SHP77 treated with DMSO at 0.1 percent for 48 hours (cell line): ENCODE measurements at regions not wholly inside any gene's neighbourhood (a gene's known extent, or its start where the extent isn't known, plus 50 kb on each side); places are given as distances from the start of the nearest gene placed in this dataset.

Experiments used
- DNase-seq: peaks from one replicate; lab custom pipeline; 2025; lab: John Stamatoyannopoulos, UW

DNA sequence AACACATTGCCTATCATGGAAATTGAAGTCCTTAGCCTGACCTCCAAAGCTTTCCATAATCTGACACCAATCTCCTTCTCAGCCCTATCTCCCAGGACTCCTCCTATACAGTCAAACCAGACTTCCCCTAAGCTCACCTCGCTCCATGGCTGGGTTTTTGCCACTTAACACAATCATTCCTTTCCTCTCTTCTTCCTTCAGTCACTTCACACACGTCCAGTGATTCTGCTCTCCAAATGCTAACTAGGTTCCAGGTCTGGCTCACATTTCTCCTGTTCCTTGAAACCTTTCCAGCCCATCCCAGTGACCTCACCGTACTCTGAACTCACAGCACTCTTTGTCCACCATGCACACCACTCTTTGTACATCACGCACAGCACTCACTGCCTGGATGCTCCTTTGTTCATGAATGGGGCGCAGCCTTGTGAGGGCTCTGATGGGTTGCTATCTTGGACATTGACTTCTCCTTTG, 98.4 kb downstream of the GLUL start:
- DNase-seq, result no peak

GRCh38 chr1:182292193-182292741, 99.3 kb downstream of the GLUL start:
- no peak for DNase-seq

GRCh38 chr1:182291584-182292192, 99.9 kb downstream of the GLUL start:
- DNase-seq, result no peak

DNA sequence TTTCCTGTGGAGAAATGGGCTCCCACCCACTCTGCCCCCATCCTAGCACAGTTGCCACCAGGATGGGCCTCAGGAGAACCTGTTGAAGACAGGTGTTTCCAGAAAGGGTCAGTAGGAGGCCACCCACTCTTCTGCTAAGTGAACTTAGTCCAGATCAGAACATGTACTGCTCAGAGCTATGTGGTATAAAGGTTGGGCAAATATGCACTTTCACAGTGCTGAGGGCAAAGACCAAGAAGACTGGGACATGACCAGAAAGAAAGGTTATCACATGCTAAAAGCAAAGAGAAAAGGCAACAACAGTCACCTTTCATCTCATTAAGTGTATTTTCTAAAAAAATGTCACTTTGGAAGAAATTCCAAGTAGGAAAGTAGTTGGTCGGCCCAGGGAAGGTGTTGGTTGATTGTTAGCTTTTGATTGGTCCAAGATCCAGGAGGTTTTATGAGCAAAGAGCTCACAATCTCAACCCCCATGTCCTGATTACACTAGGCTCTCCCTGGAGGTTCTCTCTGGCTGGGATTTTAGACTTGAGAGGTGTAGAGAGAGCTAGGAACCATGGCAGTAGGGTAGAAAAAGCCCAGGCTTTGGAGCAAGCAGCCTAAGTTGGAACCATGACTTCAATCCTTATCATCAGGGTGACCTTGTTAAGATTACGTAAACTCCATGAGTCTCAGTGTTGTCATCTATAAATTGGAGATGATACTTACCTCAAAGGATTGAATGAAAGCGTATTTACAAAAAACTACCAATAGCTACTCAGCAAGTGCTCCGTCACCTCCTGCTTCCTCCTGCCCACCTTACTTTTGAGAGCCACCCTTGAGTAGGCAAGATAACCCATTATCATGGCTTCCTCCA, 102.6 kb downstream of the GLUL start:
- no peak for DNase-seq

GRCh38 chr1:182286761-182287160, 104.8 kb downstream of the GLUL start:
- no peak for DNase-seq

- no peak for DNase-seq
Measured at GRCh38 chr1:182283746-182284544, 107.6 kb downstream of the GLUL start.

GRCh38 chr1:182281541-182281940, 110.0 kb downstream of the GLUL start:
- DNase-seq, result no peak

DNA sequence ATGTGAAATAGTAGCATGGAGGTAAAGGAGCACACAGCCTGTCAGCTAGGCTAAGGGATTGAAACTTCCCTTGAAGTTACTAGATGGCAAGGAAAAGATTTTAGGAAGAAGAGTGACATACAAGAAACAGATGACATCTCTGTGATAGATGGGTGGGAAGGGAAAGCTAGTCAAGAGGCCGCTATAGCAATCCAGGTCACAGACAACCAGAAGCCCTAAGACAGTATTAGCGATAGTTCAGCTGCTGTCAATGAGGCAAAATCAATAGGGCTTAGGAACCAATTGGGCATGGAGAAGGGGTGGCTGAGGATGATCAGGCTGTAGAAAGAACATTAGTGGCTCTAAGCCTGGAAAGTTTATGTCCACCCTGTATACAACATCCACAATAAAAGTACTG, 111.1 kb downstream of the GLUL start:
- DNase-seq, result no peak

GRCh38 chr1:182279724-182280503, 111.7 kb downstream of the GLUL start:
- peak; percentile 1 for DNase-seq

DNA sequence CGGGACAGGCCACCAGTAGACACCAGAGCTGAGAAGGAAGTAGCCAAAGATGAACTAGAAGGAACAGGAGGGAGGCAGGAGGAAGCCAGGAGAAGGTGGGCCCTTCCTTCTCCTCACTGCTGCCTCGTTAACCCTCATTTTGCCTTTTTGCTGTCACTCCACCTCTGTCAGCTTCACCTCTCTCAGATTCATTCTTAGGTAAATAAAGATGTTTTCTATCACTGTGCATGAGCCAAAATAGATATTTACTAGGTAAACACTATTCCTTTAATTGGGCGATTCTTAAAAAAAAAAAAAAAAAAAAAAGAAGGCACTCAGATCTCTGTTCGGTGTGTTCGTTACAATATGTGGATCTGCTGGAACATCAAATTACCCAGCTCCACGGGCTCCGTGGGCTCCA, 112.3 kb downstream of the GLUL start:
- DNase-seq, result no peak

GRCh38 chr1:182278144-182279054, 113.2 kb downstream of the GLUL start:
- no peak for DNase-seq

DNA sequence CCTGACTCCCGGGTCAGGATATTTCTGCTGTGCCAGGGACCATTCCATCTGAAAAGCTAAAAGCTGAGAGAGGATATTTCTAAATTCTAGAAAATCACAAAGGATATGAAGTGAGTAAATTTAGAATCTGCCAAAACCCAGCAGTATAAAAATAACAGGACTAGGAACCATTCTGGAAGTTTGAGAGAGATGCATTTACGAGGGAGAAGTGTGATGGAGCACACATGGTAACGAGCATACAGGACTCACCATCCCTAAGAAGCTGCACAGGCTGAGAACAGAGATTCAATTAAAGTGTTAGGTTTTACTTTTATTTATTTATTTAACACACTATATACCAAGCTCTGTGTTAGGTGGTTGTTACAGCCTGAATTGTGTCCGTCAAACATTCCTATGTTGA, 116.3 kb downstream of the GLUL start:
- no peak for DNase-seq

GRCh38 chr1:182274618-182275017, 117.0 kb downstream of the GLUL start:
- no peak for DNase-seq

DNA sequence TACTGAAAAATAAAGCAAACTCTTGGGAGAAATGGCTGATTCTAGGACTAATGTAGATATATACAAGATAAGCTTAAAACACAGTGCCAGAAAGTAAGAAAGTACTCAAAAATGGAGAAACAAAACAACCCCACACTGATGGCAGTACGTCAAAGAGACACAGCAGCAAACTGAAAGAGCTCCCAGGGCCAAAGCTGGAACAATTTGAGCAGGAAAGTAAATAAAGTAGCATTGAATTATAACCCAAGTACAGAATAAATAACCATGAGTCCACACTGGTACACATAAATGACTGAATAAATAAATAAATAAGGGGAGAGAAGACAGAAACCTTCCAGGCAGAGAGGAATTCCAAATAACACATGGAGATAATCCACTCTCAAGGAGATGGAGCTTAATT, 120.9 kb downstream of the GLUL start:
- DNase-seq, result no peak

- DNase-seq, result no peak
Measured at GRCh38 chr1:182269097-182269496, 122.5 kb downstream of the GLUL start.

- no peak for DNase-seq
Measured at GRCh38 chr1:182268669-182269068, 122.9 kb downstream of the GLUL start.

DNA sequence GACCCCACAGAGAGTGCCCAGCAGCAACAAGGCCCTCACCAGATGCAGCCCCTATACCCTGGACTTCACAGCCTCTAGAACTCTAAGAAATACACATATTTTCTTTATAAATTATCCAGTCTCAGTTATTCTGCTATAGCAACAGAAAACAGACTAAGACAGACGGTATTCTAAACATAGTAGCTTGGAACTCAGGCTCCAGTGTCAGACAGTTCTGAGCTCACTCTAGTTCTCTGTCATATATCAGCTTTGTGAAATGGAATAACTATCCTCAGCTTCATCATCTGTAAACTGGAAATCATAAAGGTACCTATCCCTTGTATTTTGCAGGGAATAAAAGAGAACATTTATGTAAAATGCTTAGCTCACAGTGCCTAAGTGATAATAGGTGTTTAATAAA, 127.4 kb downstream of the GLUL start:
- DNase-seq, result no peak

GRCh38 chr1:182263706-182264105, 127.9 kb downstream of the GLUL start:
- DNase-seq, result no peak

- DNase-seq, result no peak
Measured at GRCh38 chr1:182262425-182262824, 129.2 kb downstream of the GLUL start.

- no peak for DNase-seq
Measured at GRCh38 chr1:182261655-182262054, 129.9 kb downstream of the GLUL start.

DNA sequence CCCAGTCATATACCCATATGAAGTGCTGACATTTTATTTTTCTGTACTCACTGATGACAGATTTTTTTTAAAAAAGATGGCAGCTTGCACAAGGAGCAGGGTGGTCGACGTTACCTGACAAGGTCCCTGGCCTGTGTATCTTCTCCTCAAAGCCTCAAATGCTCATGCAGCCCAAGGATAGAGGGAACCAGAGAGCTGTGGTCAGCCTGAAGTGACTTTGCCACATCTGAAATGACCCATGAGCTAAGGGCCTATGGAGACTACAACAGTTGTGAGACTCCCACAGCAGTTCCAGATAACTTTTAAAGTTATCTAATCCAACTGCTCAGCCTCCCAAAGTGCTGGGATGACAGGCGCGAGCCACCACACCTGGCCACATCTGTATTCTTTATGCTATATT, 131.1 kb downstream of the GLUL start:
- no peak for DNase-seq
